AG04450 (cell line): ENCODE measurements at regions not wholly inside any gene's neighbourhood (a gene's known extent, or its start where the extent isn't known, plus 50 kb on each side); places are given as distances from the start of the nearest gene placed in this dataset.
"Not testable (repeated sequence)": the region's sequence is repeated elsewhere in the genome, so short reads cannot be mapped to it uniquely, and the experiment has no call there.

Experiments
- CTCF ChIA-PET: fragments of 300-600, 350-600 bp; formaldehyde crosslinking; extraction: SDS; loops from one replicate; lab custom pipeline; 2022; ENCODE audit warnings: antibody characterized with exemption, inconsistent platforms; lab: Charles Lee
- POLR2A ChIA-PET: fragments of 350-600 bp; formaldehyde crosslinking; extraction: SDS; loops from one replicate; lab custom pipeline; 2021; ENCODE audit warnings: antibody characterized with exemption, inconsistent platforms; lab: Yijun Ruan, JAX
- DNase-seq: peaks from one replicate; pipeline ENCODE4 v3.0.0-alpha.2; 2011; ENCODE audit warnings: low read depth, low spot score
- H3K27ac ChIP-seq: one replicate; pipeline ENCODE4 v1.5.1; 2012; ENCODE audit warnings: low read depth, low read length, control low read depth
- H3K27me3 ChIP-seq: one replicate; pipeline ENCODE4 v1.6.0; 2012; ENCODE audit warnings: low read length; ENCODE audit not compliant: control insufficient read depth, insufficient read depth
- H3K4me3 ChIP-seq: 2 replicates; pipeline ENCODE4 v1.5.1; 2011; ENCODE audit warnings: mild to moderate bottlenecking, low read depth, low read length, control low read depth
- H3K9me3 ChIP-seq: 2 replicates; pipeline ENCODE4 v1.5.1; 2012; ENCODE audit warnings: low read length; ENCODE audit not compliant: control insufficient read depth, insufficient read depth
- TF ChIP-seq, protein P1 (sequence below): IDR thresholded peaks from 2 replicates; pipeline ENCODE4 v1.5.1; 2011; ENCODE audit warnings: low read depth, low read length, control low read depth, inconsistent platforms

DNA sequence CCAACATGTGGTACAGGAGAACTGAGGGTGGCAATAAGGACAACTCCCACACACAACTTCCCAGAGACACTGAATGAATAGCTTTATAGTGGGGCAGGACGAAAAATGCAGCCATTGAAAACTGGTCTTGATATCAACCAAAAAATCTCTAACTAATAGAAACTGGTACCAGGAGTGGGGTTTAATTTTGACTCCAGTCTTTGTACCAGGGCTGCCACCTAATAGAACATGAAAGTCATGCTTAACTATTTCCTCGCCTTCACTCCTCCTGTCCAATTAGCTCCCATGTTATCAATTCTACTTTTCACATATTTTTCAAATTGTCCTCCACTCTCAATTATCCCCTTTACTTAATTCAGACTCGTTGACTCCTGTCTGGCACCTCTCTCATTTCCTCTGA lies 192.0 kb upstream of the ERCC4 start:
- DNase-seq, result no peak
- no peak overlapping the region for H3K4me3 ChIP-seq
- peaks cover 4% of the 10 kb centered on the region; the same call in 1 of the 2 replicates for H3K9me3 ChIP-seq
- no peak overlapping the region for H3K27ac ChIP-seq
- TF ChIP-seq, protein P1, sequence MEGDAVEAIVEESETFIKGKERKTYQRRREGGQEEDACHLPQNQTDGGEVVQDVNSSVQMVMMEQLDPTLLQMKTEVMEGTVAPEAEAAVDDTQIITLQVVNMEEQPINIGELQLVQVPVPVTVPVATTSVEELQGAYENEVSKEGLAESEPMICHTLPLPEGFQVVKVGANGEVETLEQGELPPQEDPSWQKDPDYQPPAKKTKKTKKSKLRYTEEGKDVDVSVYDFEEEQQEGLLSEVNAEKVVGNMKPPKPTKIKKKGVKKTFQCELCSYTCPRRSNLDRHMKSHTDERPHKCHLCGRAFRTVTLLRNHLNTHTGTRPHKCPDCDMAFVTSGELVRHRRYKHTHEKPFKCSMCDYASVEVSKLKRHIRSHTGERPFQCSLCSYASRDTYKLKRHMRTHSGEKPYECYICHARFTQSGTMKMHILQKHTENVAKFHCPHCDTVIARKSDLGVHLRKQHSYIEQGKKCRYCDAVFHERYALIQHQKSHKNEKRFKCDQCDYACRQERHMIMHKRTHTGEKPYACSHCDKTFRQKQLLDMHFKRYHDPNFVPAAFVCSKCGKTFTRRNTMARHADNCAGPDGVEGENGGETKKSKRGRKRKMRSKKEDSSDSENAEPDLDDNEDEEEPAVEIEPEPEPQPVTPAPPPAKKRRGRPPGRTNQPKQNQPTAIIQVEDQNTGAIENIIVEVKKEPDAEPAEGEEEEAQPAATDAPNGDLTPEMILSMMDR, result no peak
- no peaks in the 10 kb centered on the region for H3K27me3 ChIP-seq
- ChIA-PET POLR2A (no interaction called here), CTCF (no interaction called here)

DNA sequence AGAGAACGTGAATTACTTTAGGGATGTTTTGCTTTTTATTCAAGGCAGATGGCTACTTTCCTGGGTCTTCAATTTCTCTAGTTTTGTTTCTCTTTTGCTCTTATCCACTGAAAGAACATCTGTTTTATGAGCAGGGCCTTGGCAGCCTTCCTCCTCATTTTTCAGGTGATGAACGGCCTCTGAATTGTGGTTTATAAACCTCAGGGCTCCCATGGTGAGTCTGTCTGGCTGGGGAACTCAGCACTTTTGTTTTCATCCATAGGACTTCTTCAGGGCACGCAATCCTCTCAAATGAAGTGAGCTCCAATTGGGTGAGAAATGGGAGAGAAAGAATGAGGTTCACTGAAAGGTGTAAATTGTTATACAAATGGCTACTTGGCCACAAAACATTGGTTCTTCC lies 186.4 kb upstream of the ERCC4 start:
- H3K4me3 ChIP-seq, result no peak overlapping the region
- DNase-seq, result no peak
- no peaks in the 10 kb centered on the region for H3K27me3 ChIP-seq
- TF ChIP-seq, protein P1, result no peak
- POLR2A ChIA-PET, result no interaction called here
- no peak overlapping the region for H3K27ac ChIP-seq
- CTCF ChIA-PET, result no interaction called here
- peaks cover 12% of the 10 kb centered on the region; the same call in 1 of the 2 replicates for H3K9me3 ChIP-seq

DNA sequence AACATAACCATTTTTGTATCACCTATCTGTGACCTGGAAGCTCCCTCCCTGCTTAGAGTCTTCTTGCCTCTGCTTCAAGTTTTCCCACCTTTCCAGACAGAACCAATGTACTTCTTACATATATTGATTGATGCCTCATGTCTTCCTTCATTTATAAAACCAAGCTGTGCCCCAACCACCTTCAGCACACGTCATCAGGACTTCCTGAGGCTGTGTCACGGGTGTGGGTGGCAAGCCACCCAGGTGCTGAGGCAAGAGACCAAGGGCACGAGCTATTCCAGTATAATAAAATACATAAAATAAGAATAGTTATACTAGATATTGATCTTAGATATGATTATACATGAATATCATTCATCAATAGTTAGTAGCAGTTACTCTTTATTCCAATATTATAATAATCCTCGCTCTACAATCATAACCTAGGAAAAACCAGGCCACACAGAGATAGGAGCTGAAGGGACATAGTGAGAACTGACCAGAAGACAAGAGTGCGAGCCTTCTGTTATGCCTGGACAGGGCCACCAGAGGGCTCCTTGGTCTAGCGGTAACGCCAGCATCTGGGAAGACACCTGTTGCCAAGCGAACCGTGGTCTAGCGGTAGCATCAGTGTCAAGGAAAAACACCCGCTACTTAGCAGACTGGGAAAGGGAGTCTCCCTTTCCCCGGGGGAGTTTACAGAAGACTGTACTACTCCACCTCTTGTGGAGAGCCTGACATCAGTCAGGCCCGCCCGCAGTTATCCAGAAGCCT lies 180.2 kb upstream of the ERCC4 start:
- DNase-seq, H3K27ac ChIP-seq, CTCF ChIA-PET, H3K4me3 ChIP-seq, POLR2A ChIA-PET, H3K27me3 ChIP-seq: not testable (repeated sequence)
- H3K9me3 ChIP-seq, result peaks cover 15% of the 10 kb centered on the region

DNA sequence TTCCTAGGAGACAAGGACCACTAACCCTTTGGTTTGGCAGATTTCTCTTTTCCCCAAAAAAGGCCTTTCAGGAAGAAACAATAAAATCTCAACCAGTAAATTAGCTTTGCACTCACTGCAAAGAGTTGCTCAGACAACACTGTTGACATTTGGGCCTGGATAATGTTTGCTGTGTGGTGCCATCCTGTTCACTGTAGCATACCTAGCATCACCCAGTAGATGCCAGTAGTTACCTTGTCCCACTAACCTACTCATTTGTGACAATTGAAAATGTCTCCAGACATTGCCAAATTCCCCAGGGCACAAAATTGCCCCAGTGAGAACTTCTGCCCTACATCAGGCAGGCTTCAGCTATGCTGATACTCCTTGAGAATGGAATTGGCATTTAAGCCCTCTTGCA lies 177.0 kb upstream of the ERCC4 start:
- CTCF ChIA-PET, result no interaction called here
- Histone ChIP-seq H3K27ac (no peak overlapping the region), H3K27me3 (no peaks in the 10 kb centered on the region), H3K9me3 (peaks cover 20% of the 10 kb centered on the region), H3K4me3 (no peak overlapping the region)
- POLR2A ChIA-PET, result no interaction called here
- TF ChIP-seq, protein P1, result no peak
- no peak for DNase-seq

DNA sequence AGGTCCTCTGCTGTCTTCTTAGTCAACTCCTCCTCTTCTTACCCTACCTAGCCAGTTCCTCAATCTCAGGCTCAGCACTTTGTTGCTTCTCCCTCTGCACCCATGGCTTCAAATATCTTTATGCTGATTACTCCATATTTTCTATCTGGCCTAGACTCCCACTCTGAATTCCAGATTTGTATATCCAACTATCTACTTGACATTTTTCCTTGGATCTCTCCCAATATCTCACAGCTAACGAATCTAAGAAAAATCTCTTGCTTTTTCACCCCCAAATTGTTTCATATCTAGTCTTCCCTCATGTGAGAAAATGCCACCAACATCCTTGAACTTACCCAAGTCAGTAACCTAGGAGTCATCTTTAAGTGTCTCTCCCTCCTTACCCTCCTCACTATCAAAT lies 176.4 kb upstream of the ERCC4 start:
- no peaks in the 10 kb centered on the region for H3K27me3 ChIP-seq
- H3K9me3 ChIP-seq, result peaks cover 21% of the 10 kb centered on the region
- H3K27ac ChIP-seq, result no peak overlapping the region
- TF ChIP-seq, protein P1, result no peak
- ChIA-PET CTCF (no interaction called here), POLR2A (no interaction called here)
- no peak for DNase-seq
- H3K4me3 ChIP-seq, result no peak overlapping the region
